ENCODE measurements at regions not wholly inside any gene's neighbourhood (a gene's known extent, or its start where the extent isn't known, plus 50 kb on each side); places are given as distances from the start of the nearest gene placed in this dataset.

GRCh38 chr17:15123593-15124263 lies 141.4 kb downstream of the PMP22 start:
- Histone ChIP-seq H2AK5ac (ENCODE audit: low read depth, low read length) (no peak overlapping the region), H3K23ac (ENCODE audit: insufficient read length) (no peak overlapping the region), H4K8ac (ENCODE audit: extremely low read depth, insufficient read depth, low read length) (no peak overlapping the region), H3K9ac (replicated peaks in 1 of 4; ENCODE audit: extremely low read depth in 1 of 4, low read depth in 3 of 4, low read length in 3 of 4) (no peak overlapping the region), H2BK12ac (ENCODE audit: low read depth, low read length) (no peak overlapping the region), H3K4me2 (ENCODE audit: insufficient read depth in 1 of 2, low read depth in 2 of 2, low read length in 2 of 2) (no peak overlapping the region), H3K4me3 (ENCODE audit: extremely low read depth in 1 of 4, insufficient read depth in 2 of 4, low read depth in 3 of 4, low read length in 4 of 4) (no peak overlapping the region), H4K20me1 (replicated peaks in 1 of 2; ENCODE audit: control insufficient read depth in 1 of 2, insufficient read depth in 2 of 2, low read length in 2 of 2) (no peaks in the 10 kb centered on the region), H3K18ac (ENCODE audit: extremely low read depth, low read length) (no peak overlapping the region), H3K79me2 (ENCODE audit: control insufficient read depth in 1 of 2, insufficient read depth in 2 of 2, low read length in 2 of 2) (no peaks in the 10 kb centered on the region), H3K4me1 (replicated peaks in 1 of 4; ENCODE audit: control insufficient read depth in 3 of 4, insufficient read depth in 4 of 4, low read length in 3 of 4) (peaks cover 0 to 4% (median 0%) of the 10 kb centered on the region in 4 experiments; a peak in 1 of 7 replicates), H3K4ac (replicated peaks; ENCODE audit: insufficient read length, low read depth, low read length) (no peak overlapping the region), H4K5ac (ENCODE audit: insufficient read length, low read depth, low read length) (no peak overlapping the region), H2BK5ac (ENCODE audit: low read depth, low read length) (no peak overlapping the region), H3K27me3 (replicated peaks in 1 of 4; ENCODE audit: control insufficient read depth in 3 of 4, extremely low read depth in 1 of 4, insufficient read depth in 3 of 4, low read length in 3 of 4) (no peaks in the 10 kb centered on the region), H2BK15ac (ENCODE audit: low read length) (no peak overlapping the region), H2BK120ac (replicated peaks; ENCODE audit: low read depth, low read length) (no peak overlapping the region), H3K23me2 (ENCODE audit: low read depth, low read length) (no peaks in the 10 kb centered on the region), H3K56ac (replicated peaks; ENCODE audit: insufficient read length, low read depth, low read length) (no peak overlapping the region), H3K9me3 (ENCODE audit: insufficient read depth in 2 of 2, low read depth in 1 of 2, low read length in 1 of 2) (no peaks in the 10 kb centered on the region; a peak in 1 of 4 replicates), H3K27ac (ENCODE audit: low read depth, low read length) (no peak overlapping the region), H4K91ac (replicated peaks; ENCODE audit: insufficient read length, low read length) (no peak overlapping the region), H3K79me1 (ENCODE audit: low read depth, low read length) (no peaks in the 10 kb centered on the region), H2AFZ (ENCODE audit: low read length) (no peak overlapping the region), H3K14ac (ENCODE audit: insufficient read length) (no peak overlapping the region), H2BK20ac (ENCODE audit: low read length) (no peak overlapping the region), H3K36me3 (ENCODE audit: control insufficient read depth in 2 of 4, insufficient read depth in 4 of 4, low read length in 3 of 4) (no peaks in the 10 kb centered on the region)
- FAIRE-seq (no peak), DNase-seq (ENCODE audit: low read depth in 1 of 2, low spot score in 2 of 2) (no peak)
- WGBS, 2 experiments (ENCODE audit: extremely low coverage in 1 of 2, insufficient coverage in 1 of 2, insufficient read length in 1 of 2, insufficient replicate concordance in 2 of 2, low coverage in 1 of 2, low lambda C conversion rate in 2 of 2, missing lambda C conversion rate in 1 of 2) = 90% methylated on average over 5 of the region's 5 CpGs; no CpG with 5 or more reads in 1 of the 2 experiments
- ChIA-PET POLR2A (ENCODE audit: partially characterized antibody) (no interaction called here), CTCF (ENCODE audit: partially characterized antibody) (interaction anchor here (1.0 kb wide), 1 partner anchor 12 kb away, joined by 3 read pairs; no protein-coding TSS in a partner anchor)
- TF ChIP-seq GTF2F1 (IDR thresholded peaks at IDR 0.05; ENCODE audit: borderline replicate concordance, low read depth, low read length) (no peak), CREB1 (IDR thresholded peaks at IDR 0.05) (no peak), CBX8 (IDR thresholded peaks at IDR 0.05; ENCODE audit: borderline replicate concordance, low read depth, low read length) (no peak), POLR2A (IDR thresholded peaks at IDR 0.05; ENCODE audit: control extremely low read depth in 1 of 2, low read depth in 2 of 2, low read length in 2 of 2) (no peak), JUND (IDR thresholded peaks at IDR 0.05; ENCODE audit: low read length) (no peak), CHD1 (IDR thresholded peaks at IDR 0.05; ENCODE audit: low read depth, low read length) (no peak)

Data from H1 (cell line).